Lung (tissue), 11 donors: ENCODE measurements at regions not wholly inside any gene's neighbourhood (a gene's known extent, or its start where the extent isn't known, plus 50 kb on each side); places are given as distances from the start of the nearest gene placed in this dataset.
"Not testable (repeated sequence)": the region's sequence is repeated elsewhere in the genome, so short reads cannot be mapped to it uniquely, and the experiment has no call there.

Experiments used
- ATAC-seq: fragments of 200-7000 bp; cut with Tn5 transposase; one replicate; pipeline ENCODE4 v1.9.1; 2020; ENCODE audit warnings: moderate number of reproducible peaks; ENCODE audit not compliant: insufficient read depth, low FRiP score
- DNase-seq, 3 donors: peaks; one replicate each; pipeline ENCODE4 v3.0.0-alpha.2; 2013 to 2017
- H3K27ac ChIP-seq, 2 donors: one replicate each; pipeline ENCODE4 v1.5.1; 2013; ENCODE audit warnings: mild to moderate bottlenecking in 2 of 2, moderate library complexity in 2 of 2, control low read depth in 1 of 2, inconsistent platforms in 1 of 2, low read depth in 1 of 2, low read length in 1 of 2
- H3K27me3 ChIP-seq, 3 donors: one replicate each; pipeline ENCODE4 v1.5.1; 2013; ENCODE audit warnings: low read length in 2 of 3; ENCODE audit not compliant: control insufficient read depth in 3 of 3, insufficient read depth in 3 of 3
- H3K36me3 ChIP-seq, 4 donors: one replicate each; pipeline ENCODE4 v1.5.1; 2013; ENCODE audit warnings: low read length in 4 of 4, mild to moderate bottlenecking in 1 of 4, moderate library complexity in 1 of 4; ENCODE audit not compliant: control insufficient read depth in 4 of 4, insufficient read depth in 4 of 4
- H3K4me1 ChIP-seq, 5 donors: one replicate each; pipeline ENCODE4 v1.5.1; 2013; ENCODE audit warnings: low read length in 5 of 5, mild to moderate bottlenecking in 2 of 5, moderate library complexity in 1 of 5; ENCODE audit not compliant: control insufficient read depth in 5 of 5, insufficient read depth in 5 of 5
- H3K4me3 ChIP-seq: one replicate; pipeline ENCODE4 v1.5.1; 2013; ENCODE audit warnings: mild to moderate bottlenecking, control low read depth, moderate library complexity
- H3K9ac ChIP-seq, 2 donors: one replicate each; pipeline ENCODE4 v1.5.1; 2013; ENCODE audit warnings: low read length in 2 of 2, control low read depth in 1 of 2; ENCODE audit not compliant: insufficient read depth in 1 of 2
- H3K9me3 ChIP-seq, 4 donors: one replicate each; pipeline ENCODE4 v1.5.1; 2013; ENCODE audit warnings: low read length in 3 of 4, mild to moderate bottlenecking in 1 of 4, moderate library complexity in 1 of 4; ENCODE audit not compliant: control insufficient read depth in 4 of 4, insufficient read depth in 3 of 4
- WGBS, 2 donors: extraction: QIAGEN DNeasy Blood & Tissue Kit; methylation state at CpG; one replicate each; pipeline ENCODE4 v1.1.7; 2013; 5-methylcytosine and 5-hydroxymethylcytosine counted together
- TF ChIP-seq, protein P1 (sequence below): IDR thresholded peaks from 2 replicates; pipeline ENCODE4 v1.5.1; 2012; ENCODE audit warnings: mild to moderate bottlenecking; ENCODE audit errors: control extremely low read depth, extremely low read depth
- donor health status: control.
- donor health status: control.
- donor health status: Bipolar disorder and iron deficiency.
- donor health status: healthy.
- donor health status: DM: yes; HTN: yes; CAD: no.

GRCh38 chr16:13733561-13733960 lies 186.4 kb upstream of the ERCC4 start:
- 53 to 64% methylated on average over 3 of the region's 3 CpGs for WGBS, 2 donors
- peaks cover 0 to 4% (median under 1%) of the 10 kb centered on the region in 4 donors for H3K9me3 ChIP-seq

GRCh38 chr16:13739621-13740373 lies 180.2 kb upstream of the ERCC4 start:
- not testable (repeated sequence) for H3K36me3 ChIP-seq, H3K4me1 ChIP-seq, DNase-seq, ATAC-seq, H3K27me3 ChIP-seq, H3K27ac ChIP-seq, H3K4me3 ChIP-seq, H3K9me3 ChIP-seq, H3K9ac ChIP-seq
- 86 to 88% methylated on average over 14 of the region's 14 CpGs for WGBS, 2 donors

More at GRCh38 chr16:13733561-13733960, 186.4 kb upstream of the ERCC4 start:
- no peaks in the 10 kb centered on the region for H3K4me1 ChIP-seq
- DNase-seq: no peak
- no peak overlapping the region for H3K9ac ChIP-seq
- TF ChIP-seq, protein P1, sequence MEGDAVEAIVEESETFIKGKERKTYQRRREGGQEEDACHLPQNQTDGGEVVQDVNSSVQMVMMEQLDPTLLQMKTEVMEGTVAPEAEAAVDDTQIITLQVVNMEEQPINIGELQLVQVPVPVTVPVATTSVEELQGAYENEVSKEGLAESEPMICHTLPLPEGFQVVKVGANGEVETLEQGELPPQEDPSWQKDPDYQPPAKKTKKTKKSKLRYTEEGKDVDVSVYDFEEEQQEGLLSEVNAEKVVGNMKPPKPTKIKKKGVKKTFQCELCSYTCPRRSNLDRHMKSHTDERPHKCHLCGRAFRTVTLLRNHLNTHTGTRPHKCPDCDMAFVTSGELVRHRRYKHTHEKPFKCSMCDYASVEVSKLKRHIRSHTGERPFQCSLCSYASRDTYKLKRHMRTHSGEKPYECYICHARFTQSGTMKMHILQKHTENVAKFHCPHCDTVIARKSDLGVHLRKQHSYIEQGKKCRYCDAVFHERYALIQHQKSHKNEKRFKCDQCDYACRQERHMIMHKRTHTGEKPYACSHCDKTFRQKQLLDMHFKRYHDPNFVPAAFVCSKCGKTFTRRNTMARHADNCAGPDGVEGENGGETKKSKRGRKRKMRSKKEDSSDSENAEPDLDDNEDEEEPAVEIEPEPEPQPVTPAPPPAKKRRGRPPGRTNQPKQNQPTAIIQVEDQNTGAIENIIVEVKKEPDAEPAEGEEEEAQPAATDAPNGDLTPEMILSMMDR: no peak
- H3K4me3 ChIP-seq: no peak overlapping the region
- H3K27me3 ChIP-seq: no peaks in the 10 kb centered on the region
- no peaks in the 10 kb centered on the region for H3K36me3 ChIP-seq
- no peak for ATAC-seq
- no peak overlapping the region for H3K27ac ChIP-seq

DNA sequence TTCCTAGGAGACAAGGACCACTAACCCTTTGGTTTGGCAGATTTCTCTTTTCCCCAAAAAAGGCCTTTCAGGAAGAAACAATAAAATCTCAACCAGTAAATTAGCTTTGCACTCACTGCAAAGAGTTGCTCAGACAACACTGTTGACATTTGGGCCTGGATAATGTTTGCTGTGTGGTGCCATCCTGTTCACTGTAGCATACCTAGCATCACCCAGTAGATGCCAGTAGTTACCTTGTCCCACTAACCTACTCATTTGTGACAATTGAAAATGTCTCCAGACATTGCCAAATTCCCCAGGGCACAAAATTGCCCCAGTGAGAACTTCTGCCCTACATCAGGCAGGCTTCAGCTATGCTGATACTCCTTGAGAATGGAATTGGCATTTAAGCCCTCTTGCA lies 177.0 kb upstream of the ERCC4 start:
- no peak for ATAC-seq
- no peaks in the 10 kb centered on the region for H3K27me3 ChIP-seq
- no peaks in the 10 kb centered on the region for H3K4me1 ChIP-seq
- H3K27ac ChIP-seq: no peak overlapping the region
- DNase-seq: no peak
- TF ChIP-seq, protein P1: no peak
- H3K36me3 ChIP-seq: no peaks in the 10 kb centered on the region
- no peak overlapping the region for H3K9ac ChIP-seq
- H3K4me3 ChIP-seq: no peak overlapping the region
- H3K9me3 ChIP-seq: peaks cover 0 to 5% (median 4%) of the 10 kb centered on the region in 4 donors

GRCh38 chr16:13743571-13743970 lies 176.4 kb upstream of the ERCC4 start:
- H3K9me3 ChIP-seq: peaks cover 0 to 5% (median 4%) of the 10 kb centered on the region in 4 donors

More at GRCh38 chr16:13743571-13743970, 176.4 kb upstream of the ERCC4 start:
- H3K27me3 ChIP-seq: no peaks in the 10 kb centered on the region
- 36 to 70% methylated on average over 1 of the region's 1 CpG for WGBS, 2 donors
- no peaks in the 10 kb centered on the region for H3K36me3 ChIP-seq
- H3K27ac ChIP-seq: no peak overlapping the region
- H3K4me1 ChIP-seq: no peaks in the 10 kb centered on the region
- no peak for ATAC-seq
- no peak overlapping the region for H3K9ac ChIP-seq
- TF ChIP-seq, protein P1: no peak
- no peak overlapping the region for H3K4me3 ChIP-seq
- DNase-seq: no peak
